HG02642 (cell line): ENCODE measurements at regions not wholly inside any gene's neighbourhood (a gene's known extent, or its start where the extent isn't known, plus 50 kb on each side); places are given as distances from the start of the nearest gene placed in this dataset.

Experiments used
- ATAC-seq: cut with Tn5 transposase; IDR thresholded peaks from one replicate; pipeline ENCODE4 v1.9.1; 2021; ENCODE audit warnings: mild to moderate bottlenecking; ENCODE audit not compliant: unreplicated experiment, poor library complexity

GRCh38 chr3:59654123-59654479 is 604.3 kb upstream of the CFAP20DC start:
- ATAC-seq: no peak

DNA sequence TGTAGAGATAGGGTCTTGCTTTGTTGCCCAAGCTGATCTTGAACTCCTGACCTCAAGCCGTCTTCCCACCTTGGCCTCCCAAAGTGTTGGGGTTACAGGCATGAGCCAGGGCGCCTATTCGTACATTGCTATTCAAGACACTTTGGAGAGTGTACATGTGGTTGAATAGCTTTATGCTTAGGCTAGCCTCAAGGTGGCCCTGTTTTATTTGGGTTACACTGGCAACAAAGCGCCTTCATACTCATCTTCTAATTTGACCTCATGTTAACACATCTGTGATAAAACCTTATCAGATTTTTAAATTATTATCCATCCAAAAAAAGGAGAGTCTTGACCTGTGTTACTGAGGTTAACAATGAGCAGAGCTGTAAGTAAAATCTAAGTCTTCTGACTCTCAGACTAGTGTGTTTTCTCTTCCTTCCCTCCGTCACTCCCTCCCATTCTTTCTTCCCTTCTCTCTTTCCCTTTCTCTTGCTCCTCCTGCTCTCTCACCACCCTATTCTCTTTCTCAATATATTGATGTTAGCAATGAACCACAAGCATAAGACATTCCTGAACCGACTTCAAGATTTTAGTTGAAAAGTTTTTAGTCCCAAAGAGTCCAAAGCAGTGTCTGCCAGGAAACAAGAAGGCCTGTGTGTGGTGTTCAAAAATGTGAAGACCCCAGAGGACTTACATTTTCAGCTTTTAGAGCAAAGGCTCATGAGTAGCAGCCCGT is 603.7 kb upstream of the CFAP20DC start:
- ATAC-seq: no peak

DNA sequence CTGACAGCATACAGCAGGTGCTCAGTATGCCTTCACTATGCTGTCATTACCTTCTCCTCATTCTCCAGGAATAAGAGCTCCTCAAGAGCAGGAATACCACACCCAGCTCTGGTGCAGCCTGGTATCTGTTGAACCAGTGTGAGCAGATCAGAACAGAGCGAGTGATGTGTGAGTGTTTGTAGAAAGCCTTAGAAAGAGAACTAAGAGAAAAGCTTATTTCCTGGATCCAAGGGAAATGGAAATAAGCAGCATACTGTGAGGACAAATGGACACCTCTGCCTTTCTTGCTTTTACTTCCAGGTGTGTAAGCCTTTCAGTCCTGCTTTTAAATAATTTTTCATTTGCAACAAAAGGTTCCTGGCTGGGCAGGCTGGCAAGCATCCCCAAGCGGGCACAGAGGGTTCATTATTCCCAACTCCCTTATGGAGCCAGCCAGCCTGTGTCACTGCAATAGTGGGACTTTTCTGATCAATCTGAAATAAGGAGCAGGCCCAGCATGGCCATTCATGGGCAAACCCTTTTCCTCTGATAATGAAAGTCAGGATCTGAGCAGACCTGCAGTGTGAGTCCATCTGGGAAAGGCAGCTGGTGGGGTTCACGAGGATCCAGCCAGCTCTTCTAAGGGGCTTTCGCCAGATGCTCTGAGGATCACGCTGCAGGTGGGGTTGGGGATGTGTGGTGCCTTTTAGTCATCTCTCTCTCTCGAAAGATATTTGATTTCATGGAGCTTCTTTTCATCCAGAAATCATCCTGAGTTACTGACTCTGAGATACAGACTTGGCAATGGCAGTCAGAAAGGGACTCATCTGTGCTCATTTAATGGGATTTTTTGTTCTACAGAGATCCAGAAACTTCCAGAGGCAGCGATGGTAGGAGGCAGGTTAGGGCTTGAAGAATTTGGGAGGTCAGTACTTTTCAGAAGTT is 594.9 kb upstream of the CFAP20DC start:
- no peak for ATAC-seq

DNA sequence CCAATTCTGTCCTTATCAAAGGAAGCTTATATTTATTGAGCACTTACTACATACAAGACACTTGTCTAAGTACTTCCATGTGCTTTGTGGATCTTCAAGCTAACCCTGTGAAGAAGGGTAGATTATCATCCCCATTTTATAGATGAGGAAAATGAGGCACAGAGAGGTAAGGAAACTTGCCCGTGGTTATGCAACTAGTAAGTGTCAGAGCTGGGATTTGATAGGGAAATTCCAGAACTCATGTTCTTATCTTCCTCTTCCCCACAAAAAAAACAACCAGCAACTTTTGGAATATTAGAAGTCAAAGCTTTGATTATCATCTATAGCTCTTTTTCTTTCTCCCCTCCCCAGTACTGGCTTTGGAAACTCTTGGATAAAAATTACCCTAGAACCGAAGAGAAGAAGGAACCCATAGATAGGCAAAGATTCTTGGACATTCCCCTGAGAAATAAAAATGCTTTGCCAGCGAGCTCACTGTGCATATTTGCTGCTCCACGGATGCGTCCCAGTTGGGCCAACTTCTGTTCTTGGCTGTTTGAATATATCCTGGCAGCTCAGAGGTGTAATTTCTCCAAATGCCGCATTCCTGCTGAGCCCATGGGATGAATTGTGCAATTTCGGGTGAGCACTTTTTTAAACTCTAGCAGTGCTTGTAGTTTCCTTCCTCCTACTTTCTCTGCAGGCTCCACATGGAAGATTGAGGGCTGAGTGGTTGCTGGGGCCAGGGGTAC is 591.5 kb upstream of the CFAP20DC start:
- no peak for ATAC-seq

- no peak for ATAC-seq
These were observed 583.1 kb upstream of the CFAP20DC start for GRCh38 chr3:59632760-59633573.

DNA sequence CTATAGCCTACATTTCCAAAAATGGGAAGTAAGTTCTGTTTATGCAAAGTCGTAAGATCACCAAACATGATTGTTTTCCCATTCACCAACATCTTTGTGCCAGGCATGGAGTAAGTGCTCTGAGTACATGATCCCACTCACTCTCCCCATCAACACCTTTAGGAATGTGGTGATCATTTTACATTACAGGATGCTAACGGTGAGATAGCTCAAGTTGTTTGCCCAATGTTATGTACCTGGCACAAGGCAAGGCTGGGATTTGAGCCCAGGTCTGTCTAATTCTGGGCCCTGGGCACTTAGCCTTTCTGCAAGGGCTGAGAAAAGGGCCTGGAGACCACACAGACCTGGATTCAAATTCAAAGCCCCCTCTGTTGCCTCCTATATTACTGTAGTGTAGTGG is 581.7 kb upstream of the CFAP20DC start:
- no peak for ATAC-seq

GRCh38 chr3:59621037-59621436 is 571.2 kb upstream of the CFAP20DC start:
- no peak for ATAC-seq

DNA sequence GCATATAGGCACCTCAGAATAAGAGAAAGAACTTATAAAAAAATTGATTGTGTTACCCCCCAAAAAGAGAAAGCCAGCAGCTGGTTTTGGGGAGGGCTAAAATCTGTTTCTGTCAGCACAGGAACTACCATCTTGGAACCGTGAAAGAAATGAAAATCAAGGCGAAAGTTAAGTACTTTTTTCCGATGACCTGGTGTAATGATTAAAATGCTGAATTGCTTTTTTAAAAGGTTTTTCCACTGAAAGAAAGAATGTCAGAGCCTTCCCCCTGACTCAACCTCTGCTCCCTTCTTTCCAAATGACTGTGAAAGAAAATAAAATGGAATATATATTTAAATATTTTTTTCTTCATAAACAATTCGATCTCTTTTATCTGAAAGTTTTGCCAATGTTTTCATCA is 570.5 kb upstream of the CFAP20DC start:
- ATAC-seq: no peak

- no peak for ATAC-seq
These were observed 562.6 kb upstream of the CFAP20DC start for GRCh38 chr3:59612444-59612715.

GRCh38 chr3:59611649-59612443 is 562.0 kb upstream of the CFAP20DC start:
- no peak for ATAC-seq

DNA sequence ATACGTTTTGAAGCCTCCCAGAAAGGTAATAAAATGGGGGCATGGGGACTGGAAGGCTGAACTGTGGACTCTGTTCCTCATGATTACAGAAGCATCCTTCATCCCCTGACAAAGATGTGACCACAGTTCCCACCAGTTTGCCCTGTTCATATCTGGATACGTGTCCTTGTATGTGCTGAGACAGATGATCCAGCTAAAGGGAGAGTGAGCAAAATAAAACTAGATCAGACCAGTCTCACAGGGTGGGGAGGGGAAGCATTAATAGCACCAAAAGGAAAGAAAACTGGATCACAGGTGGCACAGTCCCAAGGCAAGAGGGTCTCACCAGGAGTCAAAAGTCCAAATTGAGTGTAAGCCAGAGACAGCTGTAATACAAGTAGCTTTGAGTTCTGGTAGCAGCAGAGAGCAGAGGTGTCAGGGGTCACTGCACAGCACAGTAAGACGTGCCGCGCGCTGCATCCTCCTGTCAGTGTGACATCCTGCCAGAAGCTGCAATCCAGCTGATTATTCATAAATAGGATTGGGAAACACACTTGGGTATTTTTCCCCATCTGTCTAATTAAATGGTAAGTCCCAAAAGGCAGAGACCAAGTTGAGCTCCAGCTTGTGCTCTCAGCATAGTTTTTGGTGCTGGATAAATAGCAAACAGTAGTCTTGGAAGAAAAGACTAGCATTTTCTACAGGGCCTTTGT is 560.0 kb upstream of the CFAP20DC start:
- no peak for ATAC-seq

DNA sequence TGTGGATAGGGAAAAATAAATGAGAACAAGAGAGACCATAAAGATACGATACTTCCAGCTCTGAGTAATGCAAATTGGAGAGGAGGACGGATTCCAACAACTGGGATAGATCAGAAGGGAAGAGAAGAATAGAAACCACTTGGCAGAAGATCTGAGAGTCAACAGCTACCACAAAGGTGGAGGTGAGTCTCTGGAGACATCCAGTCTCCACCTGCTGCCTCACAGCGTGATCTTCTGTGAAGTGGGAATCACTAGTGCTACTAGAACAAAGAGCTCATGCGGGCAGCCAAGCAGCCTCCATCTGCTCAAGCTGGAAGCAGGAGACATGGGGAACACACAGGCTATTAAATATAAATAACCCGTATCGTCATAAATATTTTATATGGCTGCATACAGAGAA is 558.5 kb upstream of the CFAP20DC start:
- no peak for ATAC-seq

DNA sequence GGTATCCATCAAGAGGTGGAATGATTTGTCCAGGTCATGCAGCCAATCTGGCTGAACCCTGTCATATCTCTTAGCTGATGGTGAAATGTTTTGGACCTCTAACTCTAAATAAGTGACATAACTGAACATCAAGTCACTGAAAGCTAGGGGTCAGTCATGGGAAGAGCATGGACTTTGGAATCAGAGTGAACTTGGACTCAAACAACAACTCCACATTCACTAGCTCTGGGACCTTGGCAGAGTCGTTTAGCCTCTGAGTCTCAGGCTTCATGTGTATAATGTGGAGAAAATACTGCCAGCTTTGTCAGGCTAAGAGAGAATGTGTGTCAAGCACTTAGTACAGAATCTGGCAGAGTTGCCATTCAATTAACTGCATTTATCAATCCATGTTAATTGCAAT is 557.8 kb upstream of the CFAP20DC start:
- no peak for ATAC-seq

DNA sequence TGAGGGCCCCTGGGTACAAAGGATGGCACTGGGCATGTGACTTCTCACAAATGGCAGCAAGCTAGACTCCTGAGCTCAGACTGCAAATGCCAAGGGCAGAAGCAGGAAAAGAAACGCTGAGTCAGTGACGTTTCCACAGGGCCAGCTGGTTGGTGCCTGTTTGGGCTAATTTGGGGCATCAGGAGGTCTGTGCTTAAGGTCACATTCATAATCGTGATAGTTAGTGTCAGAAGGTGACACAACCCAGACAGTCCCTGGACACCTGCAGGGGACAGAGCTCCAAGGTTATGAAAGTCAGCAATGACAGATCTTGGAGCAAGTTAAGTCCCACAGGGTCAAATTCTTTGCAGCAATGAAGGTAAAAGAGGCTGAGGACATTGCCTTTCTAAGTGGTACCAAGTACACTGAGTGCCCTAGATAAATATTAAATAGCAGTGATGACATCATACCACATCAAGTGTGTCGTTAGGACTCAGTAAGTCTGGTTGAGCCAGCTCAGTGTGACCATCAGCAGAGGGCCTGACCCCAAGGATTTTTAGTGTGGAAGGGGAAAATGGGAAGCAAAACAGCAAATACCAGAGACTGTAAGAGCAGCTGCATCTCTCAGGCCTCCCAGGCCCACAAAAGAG is 556.9 kb upstream of the CFAP20DC start:
- no peak for ATAC-seq

DNA sequence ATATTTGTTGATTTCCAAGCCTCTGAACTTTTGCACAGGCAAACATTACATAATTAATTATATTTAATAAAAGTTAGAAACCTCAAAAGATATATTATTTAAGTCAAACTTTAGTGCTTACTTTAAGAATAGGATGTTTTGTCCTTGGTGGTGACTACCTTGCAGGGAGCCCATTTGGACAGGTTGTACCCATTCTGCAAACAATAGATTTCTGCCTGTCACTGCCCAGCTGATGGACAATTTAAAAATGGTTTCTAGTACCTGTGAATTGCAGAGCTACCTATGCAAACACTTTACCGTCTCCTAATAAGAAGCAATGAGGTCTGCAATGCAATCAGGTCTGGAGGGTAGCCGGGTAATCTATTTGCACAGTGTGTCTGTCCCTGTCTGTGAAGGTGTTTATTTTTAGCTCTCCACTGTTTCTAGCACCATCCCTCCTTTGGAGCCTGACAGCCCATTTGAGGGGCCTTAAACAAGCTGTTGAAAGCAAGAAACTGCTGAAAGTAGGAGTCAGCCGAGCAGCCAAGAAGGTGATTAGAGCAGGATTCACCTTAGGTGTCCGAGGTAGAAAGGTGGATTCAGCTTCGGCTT is 556.2 kb upstream of the CFAP20DC start:
- no peak for ATAC-seq

DNA sequence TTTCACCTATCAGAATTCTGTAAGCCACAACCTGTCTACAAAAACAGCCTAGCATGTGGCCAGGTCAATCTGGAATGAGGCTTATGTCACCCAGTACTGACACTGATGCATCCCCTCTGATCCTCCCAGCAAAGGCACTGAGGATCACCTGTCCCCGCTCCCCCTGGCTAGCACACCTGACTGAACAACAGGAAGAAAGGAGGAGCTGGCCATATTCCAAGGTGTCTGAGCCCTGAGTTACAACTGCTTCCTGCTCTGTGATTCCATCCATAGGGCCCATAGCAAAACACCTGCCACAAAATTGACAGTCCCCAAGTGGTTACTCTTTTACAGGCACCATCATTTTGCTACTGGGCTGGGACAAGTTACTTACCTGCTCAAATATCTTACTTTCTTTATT is 555.5 kb upstream of the CFAP20DC start:
- no peak for ATAC-seq

DNA sequence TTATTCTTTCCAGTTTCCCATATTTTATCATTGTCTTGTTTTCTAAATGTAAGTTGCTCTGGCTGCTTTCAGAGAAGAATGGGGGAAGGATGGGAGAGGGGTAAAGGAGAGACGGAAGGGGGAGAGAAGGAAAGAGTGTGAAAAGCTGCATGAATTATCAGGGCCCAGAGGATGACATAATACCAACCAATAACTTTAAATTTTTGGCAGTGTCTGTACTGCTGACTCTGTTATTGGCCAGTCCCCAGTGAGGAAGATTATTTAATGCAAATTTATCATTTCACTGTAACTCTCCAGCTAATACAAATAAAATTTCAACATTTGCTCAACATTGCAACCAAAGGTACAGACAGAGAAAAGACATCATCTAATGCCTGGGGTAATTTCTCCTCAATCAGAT is 551.7 kb upstream of the CFAP20DC start:
- ATAC-seq: no peak

- no peak for ATAC-seq
These were observed 550.8 kb upstream of the CFAP20DC start for GRCh38 chr3:59600631-59601030.
